ENCODE measurements at regions not wholly inside any gene's neighbourhood (a gene's known extent, or its start where the extent isn't known, plus 50 kb on each side); places are given as distances from the start of the nearest gene placed in this dataset.
A peak's percentile ranks its signal among the peaks of the same experiment; 100 is the strongest.
"Not testable (repeated sequence)": the region's sequence is repeated elsewhere in the genome, so short reads cannot be mapped to it uniquely, and the experiment has no call there.

DNA sequence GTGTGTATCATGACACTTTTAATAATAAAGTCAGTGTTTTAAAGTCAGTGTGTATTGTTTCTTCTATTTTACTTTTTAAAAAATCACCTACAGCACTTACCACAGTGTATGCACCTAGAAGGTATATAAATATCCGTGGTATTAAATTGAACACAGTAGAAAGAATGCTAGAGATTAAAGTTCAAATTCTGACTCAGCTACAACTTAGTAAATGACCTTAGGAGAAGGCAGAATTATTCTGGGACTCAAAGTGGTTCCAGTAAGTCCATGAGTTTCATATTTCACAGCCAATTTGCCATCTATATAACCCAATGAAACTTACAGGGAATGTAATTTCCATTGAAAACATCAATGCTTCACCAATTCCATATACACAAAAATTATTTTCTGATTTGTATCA lies 52.7 kb upstream of the MAP4 start:
- H3K27me3 Mint-ChIP-seq (ENCODE audit: low read depth), result no peaks in the 10 kb centered on the region
- H3K27ac Mint-ChIP-seq, result peak overlapping the region; percentile 12
- H3K36me3 Mint-ChIP-seq, result peaks cover 8% of the 10 kb centered on the region
- H3K4me1 Mint-ChIP-seq, result no peaks in the 10 kb centered on the region
- no peak for DNase-seq (ENCODE audit: low spot score in 2 of 2, unreplicated experiment in 2 of 2)
- H3K9me3 Mint-ChIP-seq, result no peaks in the 10 kb centered on the region
- TF ChIP-seq, protein P1, sequence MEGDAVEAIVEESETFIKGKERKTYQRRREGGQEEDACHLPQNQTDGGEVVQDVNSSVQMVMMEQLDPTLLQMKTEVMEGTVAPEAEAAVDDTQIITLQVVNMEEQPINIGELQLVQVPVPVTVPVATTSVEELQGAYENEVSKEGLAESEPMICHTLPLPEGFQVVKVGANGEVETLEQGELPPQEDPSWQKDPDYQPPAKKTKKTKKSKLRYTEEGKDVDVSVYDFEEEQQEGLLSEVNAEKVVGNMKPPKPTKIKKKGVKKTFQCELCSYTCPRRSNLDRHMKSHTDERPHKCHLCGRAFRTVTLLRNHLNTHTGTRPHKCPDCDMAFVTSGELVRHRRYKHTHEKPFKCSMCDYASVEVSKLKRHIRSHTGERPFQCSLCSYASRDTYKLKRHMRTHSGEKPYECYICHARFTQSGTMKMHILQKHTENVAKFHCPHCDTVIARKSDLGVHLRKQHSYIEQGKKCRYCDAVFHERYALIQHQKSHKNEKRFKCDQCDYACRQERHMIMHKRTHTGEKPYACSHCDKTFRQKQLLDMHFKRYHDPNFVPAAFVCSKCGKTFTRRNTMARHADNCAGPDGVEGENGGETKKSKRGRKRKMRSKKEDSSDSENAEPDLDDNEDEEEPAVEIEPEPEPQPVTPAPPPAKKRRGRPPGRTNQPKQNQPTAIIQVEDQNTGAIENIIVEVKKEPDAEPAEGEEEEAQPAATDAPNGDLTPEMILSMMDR (IDR thresholded peaks at IDR 0.05; ENCODE audit: unreplicated experiment), result no peak
- H3K4me3 Mint-ChIP-seq, result no peak overlapping the region

DNA sequence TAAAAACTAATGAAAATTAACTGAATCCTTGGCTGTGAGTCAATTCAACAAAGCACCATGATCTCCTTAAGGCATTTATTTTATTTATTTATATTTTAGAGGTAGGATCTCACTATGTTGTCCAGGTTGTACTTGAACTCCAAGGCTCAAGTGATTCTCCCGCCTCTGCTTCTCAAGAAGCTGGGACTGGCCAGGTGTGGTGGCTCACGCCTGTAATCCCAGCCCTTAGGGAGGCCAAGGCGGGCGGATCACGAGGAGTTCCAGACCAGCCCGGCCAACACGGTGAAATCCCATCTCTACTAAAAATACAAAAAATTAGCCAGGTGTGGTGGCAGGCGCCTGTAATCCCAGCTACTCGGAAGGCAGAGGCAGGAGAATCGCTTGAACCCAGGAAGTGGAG lies 52.1 kb upstream of the MAP4 start:
- not testable (repeated sequence) for H3K4me3 Mint-ChIP-seq; H3K4me1 Mint-ChIP-seq; H3K27me3 Mint-ChIP-seq (ENCODE audit: low read depth); H3K36me3 Mint-ChIP-seq; H3K9me3 Mint-ChIP-seq; H3K27ac Mint-ChIP-seq; DNase-seq (ENCODE audit: low spot score in 2 of 2, unreplicated experiment in 2 of 2)

DNA sequence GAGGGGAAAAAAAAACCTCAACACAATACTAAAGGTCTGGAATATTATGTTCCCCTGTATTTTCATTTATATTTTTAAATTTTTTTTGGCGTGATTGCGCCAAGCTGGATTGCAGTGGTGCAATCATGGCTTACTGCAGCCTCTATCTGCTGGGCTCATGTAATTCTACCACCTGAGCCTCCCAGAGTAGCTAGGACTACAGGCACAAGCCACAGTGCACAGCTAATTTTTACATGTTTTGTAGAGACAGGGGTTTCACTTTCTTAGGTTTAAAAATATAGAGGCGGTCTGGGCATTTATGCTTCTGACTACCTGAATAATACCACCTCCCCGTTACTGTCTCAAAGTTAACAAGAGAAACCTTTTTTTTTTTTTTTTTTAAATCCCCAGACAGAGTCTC lies 51.1 kb upstream of the MAP4 start:
- no peaks in the 10 kb centered on the region for H3K4me1 Mint-ChIP-seq
- TF ChIP-seq, protein P1 (IDR thresholded peaks at IDR 0.05; ENCODE audit: unreplicated experiment), result no peak
- H3K9me3 Mint-ChIP-seq, result no peaks in the 10 kb centered on the region
- peaks cover 12% of the 10 kb centered on the region for H3K36me3 Mint-ChIP-seq
- no peak for DNase-seq (ENCODE audit: low spot score in 2 of 2, unreplicated experiment in 2 of 2)
- no peak overlapping the region for H3K27ac Mint-ChIP-seq
- no peak overlapping the region for H3K4me3 Mint-ChIP-seq
- no peaks in the 10 kb centered on the region for H3K27me3 Mint-ChIP-seq (ENCODE audit: low read depth)

Measured in mesothelial cell of epicardium (in vitro differentiated cells).